HG03025 (cell line): ENCODE measurements at regions not wholly inside any gene's neighbourhood (a gene's known extent, or its start where the extent isn't known, plus 50 kb on each side); places are given as distances from the start of the nearest gene placed in this dataset.
"Not testable (repeated sequence)": the region's sequence is repeated elsewhere in the genome, so short reads cannot be mapped to it uniquely, and the experiment has no call there.

Experiments
- ATAC-seq: cut with Tn5 transposase; IDR thresholded peaks from one replicate; pipeline ENCODE4 v1.9.1; 2021; ENCODE audit warnings: mild to moderate bottlenecking, moderate library complexity; ENCODE audit not compliant: unreplicated experiment, low FRiP score

DNA sequence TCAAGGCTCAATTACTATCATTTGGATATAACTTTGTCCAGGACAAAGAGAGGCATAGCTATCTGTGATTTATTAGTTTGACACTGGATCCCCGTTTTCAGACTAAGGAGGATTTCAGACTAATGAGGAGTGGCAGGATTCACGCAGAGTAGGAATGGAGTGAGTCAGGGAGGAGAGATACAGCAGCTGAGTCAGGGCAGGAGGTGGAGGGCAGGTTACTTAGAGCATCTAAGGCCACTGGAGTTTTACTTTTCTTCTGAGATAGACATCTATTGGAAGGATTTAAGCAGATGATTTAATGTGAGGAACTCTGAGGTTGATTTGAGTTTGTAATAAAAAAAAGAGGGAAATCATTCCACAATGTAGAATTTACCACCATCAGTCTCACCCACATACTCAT is 110.6 kb downstream of the RPIA start:
- not testable (repeated sequence) for ATAC-seq

- ATAC-seq: no peak
These were observed 115.9 kb downstream of the RPIA start for GRCh38 chr2:88807237-88807962.

GRCh38 chr2:88808083-88808482 is 116.6 kb downstream of the RPIA start:
- ATAC-seq: no peak

DNA sequence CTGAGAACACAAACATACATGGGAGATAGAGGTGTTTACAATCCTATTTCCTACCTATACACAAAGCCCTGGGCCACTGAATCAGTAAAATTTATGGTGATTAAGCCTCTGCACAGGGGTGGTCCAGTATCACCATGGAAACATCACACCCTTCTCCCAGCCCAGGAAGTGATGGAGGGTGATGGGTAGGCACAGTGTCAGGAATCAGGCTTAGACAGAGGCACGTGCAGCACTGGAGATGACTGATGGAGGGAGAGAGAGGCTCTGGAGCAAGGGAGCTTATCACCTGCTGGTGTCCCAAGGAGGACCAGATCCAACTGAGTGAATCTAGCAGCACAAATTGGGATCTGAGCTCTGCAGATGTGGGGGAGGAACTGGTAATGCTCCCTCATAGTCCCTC is 117.2 kb downstream of the RPIA start:
- ATAC-seq: no peak

- no peak for ATAC-seq
These were observed 117.7 kb downstream of the RPIA start for GRCh38 chr2:88809216-88809615.

DNA sequence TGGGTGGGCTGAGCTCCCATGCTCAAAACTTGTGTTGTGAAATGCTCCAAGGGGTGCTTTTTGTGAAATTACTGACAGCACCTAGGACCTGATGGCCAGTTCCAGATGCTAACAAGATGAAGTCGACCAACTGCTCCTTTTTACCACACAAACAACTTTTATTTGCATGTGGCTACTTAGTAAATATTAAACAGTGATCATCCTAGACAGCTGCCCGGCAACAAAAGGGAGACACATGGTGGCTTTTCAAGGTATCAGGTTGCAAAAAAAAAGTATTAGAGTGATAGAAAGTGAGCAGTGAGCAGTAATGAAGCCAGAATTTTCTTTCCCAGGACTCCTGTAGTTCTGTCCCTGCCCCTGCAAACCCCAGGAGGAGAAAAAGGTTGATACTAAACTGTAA is 118.5 kb downstream of the RPIA start:
- no peak for ATAC-seq

DNA sequence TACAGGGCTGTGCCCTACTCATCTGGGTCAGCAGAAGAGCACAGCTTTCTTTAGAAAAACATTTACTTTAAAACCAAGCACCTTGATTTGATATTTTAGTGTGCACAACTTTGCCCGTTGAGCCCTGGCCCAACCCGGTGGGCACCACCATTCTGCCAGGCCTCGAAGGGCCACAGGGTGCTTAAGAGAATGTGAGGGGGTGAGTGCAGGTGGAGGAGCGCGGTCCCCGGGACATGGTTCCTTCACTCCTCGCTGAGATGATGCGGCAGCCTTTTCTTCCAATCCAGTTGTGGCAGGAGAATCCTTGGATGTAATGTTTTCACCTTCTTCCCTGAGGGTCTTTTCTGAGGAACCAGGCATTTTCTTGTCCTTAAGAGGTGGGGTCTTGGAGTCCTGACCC is 119.0 kb downstream of the RPIA start:
- ATAC-seq: no peak

DNA sequence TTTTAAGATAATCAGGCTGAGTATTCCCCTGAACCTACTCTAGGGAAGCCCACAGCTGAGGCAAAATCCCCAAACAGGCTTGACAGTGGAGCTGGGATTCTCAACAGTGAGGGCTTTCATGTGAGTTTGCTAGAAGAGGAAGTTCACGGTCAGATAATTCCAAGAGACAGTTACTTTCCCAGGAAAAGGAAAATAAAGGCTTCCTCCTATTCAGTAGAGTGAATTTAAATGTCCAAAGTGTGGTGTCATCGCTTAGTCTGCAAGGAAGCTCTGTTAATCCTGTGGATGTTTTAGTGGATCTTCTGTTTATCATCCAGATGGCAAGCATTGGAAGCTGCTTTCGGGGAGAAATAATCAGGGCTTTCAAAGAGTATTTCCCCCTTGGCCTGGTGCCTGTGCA is 119.8 kb downstream of the RPIA start:
- ATAC-seq: no peak

DNA sequence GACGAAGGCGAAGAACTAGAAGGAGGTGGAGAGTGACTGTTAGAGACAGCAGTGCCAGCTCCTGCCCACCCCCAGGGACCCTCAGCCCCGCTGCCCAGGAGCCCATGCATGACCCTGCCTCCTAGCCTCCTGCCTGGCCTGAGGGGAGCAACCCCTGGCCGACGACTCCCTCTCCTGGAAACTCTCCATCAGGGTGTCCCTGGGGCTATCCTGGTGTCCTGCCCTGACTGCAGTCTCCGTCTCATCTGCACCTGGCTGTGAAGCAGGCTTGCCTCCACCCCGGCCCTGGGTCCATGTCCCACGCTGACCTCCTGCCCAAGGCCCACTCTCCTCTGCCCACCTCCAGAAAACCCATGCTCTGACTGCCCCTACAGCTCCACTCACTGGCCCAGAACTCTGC is 120.2 kb downstream of the RPIA start:
- no peak for ATAC-seq

DNA sequence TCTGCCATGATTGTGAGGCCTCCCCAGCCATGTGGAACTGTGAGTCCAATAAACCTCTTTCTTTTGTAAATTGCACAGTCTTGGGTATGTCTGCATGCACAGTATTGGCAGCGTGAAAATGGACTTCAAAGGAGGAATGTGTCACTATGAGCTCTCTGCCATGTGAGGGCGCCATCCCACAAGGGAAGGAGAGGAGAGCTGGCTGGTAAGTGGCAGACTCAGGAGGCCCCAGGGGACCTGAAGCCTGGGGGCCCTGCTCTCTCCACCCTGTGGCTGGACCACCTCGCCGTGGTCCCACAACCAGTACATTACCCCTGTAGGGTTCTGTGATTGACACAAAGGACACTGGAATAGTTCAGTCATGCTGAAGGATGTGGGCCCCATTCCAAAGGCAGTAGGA is 122.1 kb downstream of the RPIA start:
- no peak for ATAC-seq

- ATAC-seq: no peak
These were observed 123.8 kb downstream of the RPIA start for GRCh38 chr2:88815282-88815681.

DNA sequence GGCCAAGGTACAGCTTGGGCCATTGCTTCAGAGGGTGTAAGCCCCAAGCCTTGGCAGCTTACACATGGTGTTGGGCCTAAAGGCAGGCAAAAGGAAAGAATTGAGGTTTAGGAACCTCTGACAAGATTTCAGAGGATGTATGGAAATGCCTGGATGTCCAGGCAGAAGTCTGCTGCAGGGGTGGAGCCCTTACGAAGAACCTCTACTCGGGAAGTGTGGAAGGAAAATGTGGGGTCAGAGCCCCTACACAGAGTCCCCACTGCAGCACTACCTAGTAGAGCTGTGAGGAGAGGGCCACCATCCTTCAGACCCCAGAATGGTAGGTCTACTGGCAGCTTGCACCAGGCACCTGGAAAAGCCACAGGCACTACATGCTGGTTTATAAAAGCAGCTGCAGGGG is 124.2 kb downstream of the RPIA start:
- no peak for ATAC-seq

GRCh38 chr2:88818381-88818780 is 126.9 kb downstream of the RPIA start:
- ATAC-seq: no peak

DNA sequence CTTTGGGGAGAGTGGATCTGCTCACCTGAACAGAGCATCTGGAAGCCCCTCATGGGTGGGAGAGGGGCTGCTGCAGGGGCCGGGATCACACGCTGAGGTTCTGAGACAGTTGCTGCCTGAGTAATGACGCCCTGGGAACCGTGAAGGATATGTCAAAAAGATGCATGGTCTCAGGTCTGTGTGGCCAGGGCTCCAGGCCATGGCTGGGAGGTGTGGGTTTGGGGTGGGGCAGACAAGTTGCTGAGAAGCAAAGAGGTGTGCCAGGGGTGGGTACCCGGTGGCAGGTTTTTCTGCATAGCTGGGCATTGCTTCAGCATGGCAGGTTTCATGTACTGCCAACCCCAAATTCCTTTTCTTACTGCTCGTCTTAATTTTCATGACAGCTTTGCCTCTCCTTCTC is 133.5 kb downstream of the RPIA start:
- ATAC-seq: no peak

DNA sequence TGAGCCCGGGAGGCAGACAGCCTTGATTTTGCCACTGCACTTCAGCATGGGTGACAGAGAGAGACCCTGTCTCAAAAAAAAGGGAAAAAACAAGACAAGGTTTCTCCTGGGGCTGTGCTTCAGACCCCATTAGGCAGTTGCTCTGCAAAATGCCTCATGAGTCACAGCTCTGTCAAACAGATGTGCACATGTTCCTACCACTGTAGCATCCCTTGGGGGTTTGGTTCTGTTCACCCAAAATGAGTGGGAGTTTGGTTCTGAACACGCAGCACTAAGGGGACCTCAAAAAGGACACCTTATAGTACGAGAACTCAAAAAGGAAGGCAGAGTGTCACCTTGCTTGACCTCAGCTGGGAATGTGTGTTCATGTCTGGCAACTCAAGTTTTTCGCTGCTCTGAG is 134.9 kb downstream of the RPIA start:
- no peak for ATAC-seq

DNA sequence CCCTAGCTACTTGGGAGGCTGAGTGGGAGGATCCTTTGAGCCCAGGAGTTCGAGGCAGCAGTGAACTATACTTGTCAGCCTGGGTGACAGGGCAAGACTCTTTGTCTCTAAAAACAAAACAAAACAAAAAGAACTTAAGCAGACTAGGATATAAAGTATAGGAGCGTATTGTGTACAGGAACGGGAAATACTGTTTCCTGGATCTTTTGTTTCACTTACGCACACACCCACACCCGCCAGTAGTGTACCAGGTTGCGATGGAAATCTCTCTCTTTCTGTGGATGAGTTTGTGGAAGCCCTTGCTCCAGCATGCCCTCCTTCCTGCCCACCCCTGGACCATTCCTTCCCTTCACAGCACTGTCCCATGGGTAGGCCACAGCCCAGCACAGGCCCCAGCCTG is 136.3 kb downstream of the RPIA start:
- no peak for ATAC-seq

DNA sequence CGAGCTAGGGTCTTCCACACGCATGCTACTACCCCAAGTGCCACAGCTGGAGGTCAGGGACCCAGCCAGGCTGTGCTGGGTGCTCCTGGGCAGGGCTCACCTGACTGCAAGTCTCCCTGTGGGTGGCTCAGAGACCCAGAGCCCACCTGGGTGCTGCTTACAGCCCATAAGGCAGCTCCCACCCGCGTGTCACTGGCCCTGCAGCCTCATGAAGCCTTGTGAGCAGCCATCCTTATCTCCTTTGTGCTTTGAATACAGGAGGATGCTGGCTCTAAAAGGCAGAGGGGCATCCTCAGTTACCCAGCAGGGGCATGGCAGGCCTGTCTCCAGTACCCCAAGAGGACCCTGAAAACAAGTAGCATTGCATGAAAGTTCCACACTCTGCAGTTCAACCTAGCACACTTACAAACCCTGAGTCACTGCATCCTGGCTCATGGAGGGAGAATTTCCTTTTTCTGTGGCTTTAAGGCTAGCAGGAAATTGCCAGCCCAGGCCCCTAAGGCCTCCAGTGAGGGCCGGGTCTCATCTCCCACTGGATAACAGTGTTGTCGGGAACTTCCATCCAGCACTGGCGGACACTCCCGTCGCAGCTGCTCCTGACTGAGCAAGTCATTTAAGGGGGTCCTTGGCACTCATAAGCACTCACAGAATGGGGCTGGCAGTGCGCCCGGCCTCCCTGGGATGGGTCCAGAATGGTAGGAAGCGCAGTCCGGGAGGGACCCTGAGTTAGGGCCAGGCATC is 137.1 kb downstream of the RPIA start:
- ATAC-seq: no peak

- no peak for ATAC-seq
These were observed 138.4 kb downstream of the RPIA start for GRCh38 chr2:88829607-88830463.

GRCh38 chr2:88831071-88831791 is 139.8 kb downstream of the RPIA start:
- ATAC-seq: no peak

DNA sequence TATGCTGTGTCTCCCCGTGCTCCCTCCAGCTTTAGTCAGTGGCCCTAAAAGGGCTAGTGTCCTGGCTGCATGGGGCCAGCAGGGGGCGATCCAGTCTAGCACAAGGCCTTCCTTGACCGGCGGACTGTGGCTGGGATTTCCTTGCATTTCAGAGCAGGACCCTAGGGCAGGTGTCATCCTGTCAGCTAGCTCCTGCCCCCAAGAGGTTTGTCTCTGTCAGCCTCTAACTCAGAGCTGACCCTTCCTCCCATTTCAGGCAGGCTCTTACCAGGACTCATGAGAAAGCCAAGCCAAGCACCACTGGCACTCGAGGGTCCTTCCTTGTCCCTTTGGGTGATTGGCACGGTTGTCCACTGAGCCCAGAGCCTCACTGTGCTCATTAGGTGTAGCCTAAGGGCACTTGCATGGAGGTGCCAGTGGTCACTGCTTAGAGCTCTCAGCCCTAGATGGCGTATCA is 140.3 kb downstream of the RPIA start:
- peak; percentile 71 for ATAC-seq
